NOMO-1 treated with DMSO at 0.1 percent for 48 hours (cell line): ENCODE measurements at regions not wholly inside any gene's neighbourhood (a gene's known extent, or its start where the extent isn't known, plus 50 kb on each side); places are given as distances from the start of the nearest gene placed in this dataset.

ENCODE experiments used
- DNase-seq: peaks from one replicate; lab custom pipeline; 2025; ENCODE audit not compliant: unreplicated experiment; lab: John Stamatoyannopoulos, UW

DNA sequence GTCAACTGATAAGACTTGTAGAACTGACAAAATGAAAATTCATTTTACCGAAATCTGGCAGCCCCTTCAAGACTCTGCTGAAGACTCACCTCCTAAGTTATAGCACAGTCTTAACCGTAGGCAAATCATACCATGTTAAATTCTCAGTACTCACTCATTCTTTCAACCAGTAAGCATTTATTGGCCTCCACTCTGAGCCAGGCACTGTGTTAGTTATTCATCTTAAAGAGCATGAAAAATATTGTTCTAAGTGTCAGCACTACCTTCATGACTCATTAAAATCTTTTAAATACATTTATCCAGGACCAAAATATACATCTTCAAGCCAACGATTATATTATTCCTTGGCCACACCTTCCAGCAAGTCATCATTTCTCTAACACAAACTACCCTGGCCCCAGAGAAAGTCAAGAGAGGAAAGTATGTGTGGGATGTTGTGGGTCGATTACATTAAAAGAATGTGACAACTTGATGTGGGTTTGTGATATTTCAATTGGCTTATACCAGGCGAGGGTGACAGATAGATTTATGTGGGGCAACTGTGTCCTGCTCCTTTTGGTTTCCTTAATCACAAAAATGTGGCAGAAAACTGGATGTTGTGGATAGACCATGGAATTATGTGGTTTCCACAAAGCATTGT lies 55.0 kb downstream of the TMEM30B start:
- no peak for DNase-seq

DNA sequence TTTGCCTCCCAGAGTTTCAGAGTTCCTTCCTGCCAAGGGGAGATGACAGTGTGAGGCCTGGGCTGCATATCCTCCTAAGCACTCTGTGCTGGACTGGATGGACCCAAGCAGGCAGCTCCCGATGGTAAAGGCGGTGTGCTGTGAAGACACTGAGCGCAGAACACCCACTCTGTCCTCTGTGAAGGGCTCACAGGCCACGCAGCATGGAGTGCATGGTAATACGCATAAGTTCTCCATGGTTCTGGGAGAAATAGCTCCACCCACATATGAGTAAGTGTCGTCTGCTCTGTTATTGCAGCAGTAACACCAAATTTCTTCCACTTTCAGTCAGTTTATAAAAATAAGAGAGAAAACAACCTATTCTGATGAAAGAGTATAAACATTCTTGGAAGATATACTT lies 55.8 kb downstream of the TMEM30B start:
- no peak for DNase-seq

DNA sequence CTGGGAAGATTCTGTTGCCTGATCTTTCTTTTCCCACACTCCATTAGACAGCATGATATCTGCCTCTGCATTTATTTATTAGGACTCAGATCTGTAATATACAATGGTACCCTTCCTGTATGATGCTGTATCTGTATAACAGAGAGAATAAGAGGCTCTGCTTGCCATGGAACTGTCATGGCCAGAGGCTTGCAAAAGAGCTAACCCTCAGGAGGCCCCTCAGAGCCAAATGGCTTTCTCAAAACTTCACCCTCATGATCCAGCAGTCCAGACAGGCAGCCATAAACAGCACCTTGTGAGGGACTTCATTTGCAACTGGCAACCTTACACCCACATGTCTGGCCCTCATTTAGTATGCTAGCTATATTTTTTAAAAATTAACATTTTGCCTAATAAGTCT lies 57.6 kb downstream of the TMEM30B start:
- DNase-seq: no peak

DNA sequence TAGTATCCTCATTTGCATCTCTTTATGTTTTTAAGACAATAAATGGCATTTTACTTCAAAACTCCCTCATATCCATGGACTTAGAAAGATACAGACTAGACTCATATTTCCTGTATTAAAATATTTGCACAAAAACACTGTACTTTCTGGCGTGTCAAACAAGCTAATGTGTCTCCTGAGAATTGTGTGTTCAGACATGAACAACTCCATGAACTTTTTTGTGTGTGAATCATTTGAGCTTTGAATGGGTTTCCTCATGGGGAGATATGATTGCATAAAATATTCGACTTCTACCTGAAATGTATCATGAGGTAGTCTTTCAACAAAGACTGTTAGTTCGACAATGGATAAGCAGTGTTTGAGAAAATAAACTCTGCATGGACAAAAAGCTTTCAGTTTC lies 58.8 kb downstream of the TMEM30B start:
- no peak for DNase-seq

DNA sequence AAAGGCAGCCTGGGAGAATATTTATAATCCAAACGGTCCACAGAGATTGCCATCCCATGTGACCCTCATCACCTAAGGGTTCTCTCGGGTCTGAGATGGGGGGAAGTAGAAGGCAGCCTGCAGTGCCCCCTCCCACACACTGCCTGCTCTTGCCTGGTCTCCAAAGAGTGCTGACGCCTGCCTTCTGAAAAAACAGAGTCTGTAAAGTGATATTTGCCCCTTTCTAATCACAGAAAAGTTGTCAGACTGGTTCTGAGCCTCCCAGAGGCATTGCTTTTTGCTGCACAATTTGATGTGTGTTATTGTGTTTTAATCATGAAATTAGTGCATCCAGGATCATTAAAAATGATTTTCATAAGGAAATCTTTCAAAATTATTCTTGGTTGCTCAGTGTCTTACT lies 59.2 kb downstream of the TMEM30B start:
- no peak for DNase-seq

DNA sequence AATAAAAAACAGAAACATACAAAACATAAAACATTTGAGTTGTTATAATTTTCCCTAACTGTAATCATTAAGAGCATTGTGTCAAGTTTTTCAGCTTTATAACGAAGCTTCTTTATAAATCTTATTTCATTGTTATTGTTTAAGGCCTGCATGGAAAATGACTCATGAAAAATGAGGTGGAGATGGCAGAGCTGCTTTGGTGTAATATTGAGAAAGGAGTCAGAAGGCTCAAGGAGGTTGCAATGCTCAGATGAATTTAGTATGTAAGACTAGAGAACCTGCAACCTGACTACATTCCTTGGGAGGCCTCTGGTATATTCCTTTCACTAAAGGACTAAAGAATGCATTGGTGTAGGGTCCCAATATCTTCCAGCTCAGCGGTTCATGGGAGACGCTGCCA lies 61.5 kb downstream of the TMEM30B start:
- DNase-seq: no peak

DNA sequence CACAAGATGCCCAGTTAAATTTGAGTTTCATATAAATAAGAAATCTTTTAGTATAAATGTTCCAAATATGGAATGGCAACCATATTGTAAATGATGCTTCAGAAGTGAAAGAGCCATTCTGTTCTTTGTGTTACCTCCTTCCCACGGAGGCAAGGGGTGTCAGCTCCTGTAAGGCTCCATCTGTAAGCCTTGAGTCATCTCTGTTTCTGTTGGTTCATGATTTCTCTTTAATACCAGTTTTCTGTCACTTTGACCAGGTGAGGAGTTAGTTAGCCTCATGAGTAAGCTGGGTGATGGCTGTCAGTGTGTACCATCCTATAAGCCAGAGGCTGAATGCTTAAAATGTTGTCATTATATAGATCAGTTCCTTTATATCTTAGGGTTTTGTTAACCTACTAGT lies 61.9 kb downstream of the TMEM30B start:
- no peak for DNase-seq

DNA sequence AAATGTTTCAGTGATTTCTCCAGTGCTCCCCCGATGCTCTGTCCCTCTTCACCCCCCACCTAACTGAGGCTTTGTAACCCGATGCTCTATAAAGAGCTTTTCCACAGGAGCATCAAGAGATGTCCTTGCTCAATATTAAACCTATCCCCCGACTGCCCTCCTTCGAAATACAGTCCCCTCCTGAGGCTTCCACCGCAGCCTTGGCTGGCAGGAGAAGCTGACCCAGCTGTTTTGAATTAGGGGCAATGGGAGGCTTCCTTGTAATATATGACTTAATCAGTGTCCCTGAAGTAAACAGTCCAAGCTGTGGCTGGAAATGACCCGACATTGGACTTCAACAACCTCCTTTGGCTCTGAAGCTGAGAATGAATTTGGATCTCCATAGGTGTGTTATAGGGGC lies 62.4 kb downstream of the TMEM30B start:
- DNase-seq: no peak

DNA sequence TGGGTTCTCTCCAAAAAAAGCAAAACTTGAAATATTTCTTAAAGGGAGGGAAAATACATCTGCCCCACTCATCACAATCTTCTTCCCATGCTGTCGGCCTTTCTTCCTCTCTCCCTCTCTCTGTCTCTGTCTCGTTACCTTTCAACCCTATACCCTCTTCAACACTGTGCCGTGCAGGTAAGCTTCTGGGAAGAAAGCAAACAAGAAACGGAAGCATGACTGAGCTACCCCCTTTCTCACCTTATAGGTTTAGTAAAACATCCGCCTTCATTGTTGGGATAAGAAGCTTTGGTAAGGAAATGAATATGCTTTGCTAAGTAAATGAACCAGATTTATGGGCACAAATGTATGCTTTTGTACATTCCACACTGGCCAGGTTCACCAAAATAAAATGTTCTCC lies 63.0 kb downstream of the TMEM30B start:
- no peak for DNase-seq

DNA sequence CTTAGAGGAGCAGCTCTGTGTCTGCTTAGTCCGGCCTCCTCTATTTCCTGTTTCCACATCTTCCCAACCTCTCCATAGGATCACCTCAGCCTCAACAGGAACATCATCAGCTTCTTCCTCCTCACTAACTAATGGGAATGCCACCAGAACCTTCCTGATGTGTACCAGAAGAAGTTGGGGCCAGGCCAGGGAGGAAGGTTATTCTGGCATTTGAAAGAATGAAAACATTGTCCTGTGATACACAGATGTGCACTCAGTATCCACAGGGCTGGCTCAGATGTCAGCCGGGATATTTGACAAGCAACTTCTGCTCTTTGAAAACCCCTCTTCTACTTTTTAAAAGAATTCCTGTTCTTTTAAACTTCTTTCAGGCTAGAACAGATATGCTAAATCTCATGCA lies 63.6 kb downstream of the TMEM30B start:
- DNase-seq: no peak

DNA sequence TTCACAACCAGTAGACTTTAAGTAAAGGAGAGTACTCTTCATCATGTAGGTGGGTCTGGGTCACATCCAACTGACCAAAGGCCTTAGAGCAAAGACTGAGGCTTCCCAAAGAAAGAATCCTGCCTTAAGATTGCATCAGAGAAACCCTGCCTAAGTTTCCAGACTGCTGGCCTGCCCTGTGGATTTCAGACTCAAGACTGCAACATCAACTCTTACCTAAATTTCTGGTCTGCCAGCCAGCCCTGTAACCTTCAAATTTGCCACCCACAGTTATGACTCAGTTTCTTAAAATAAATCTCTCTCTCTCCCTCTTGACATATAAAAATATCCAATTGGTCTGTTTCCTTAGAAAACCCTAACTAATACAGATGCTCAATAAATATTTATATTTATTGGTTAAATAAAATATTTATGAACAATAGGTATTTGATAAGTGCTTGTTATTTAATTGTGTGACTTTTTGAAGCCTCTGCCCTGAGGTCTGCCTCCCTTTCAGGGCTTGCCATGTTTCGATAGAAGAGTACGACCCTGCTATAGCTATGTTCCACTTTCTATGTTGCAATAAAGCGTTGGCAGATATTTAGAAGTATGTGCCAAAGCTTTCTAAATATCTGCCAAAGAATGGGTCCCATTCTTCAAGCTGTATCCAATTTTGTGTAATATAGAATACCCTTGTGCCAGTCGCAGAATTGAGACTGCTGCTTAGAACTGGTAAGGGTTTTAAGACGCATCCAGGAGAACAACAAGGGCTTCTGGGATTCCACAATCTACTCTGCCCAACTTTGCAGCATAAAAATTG lies 65.7 kb downstream of the TMEM30B start:
- DNase-seq: no peak

DNA sequence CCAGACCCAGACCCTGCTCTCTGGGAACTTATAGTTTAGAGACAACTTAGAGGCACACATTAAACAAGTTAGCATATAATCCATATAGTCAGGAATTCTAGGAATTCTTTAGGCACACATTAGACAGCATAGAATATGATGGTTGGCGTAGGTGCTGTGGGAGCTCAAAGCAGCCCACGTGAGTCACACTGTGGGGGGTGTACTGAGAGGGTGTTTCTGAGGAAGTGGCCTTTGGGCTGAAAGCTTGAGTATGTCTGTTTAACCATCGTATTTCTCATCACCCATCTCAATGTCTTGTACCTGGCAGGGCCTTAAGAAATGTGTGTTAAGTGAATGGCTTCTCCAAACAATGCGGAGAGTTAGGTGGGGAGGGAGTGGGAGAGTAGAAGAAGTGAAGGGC lies 67.2 kb downstream of the TMEM30B start:
- DNase-seq: no peak

DNA sequence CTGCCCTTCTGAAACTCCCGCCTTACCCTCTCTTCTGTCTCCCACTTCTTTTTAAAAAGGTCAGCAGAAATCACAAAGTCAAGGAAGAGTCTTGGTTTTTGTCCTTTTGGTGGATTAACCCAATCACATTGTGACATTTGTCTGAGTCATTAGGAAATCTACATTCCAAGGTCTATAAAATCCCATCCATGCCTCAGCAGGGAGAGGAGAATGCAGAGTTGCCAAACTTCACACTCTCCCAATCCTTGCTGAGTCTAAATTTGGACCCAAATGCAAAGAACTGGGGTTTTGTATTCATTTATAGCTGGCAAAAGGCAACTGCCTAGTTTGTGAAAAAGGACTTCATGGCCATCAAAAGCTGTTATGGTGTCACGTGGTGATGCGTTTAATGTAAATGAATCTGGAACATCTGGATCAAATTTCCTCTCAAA lies 67.9 kb downstream of the TMEM30B start:
- DNase-seq: no peak

DNA sequence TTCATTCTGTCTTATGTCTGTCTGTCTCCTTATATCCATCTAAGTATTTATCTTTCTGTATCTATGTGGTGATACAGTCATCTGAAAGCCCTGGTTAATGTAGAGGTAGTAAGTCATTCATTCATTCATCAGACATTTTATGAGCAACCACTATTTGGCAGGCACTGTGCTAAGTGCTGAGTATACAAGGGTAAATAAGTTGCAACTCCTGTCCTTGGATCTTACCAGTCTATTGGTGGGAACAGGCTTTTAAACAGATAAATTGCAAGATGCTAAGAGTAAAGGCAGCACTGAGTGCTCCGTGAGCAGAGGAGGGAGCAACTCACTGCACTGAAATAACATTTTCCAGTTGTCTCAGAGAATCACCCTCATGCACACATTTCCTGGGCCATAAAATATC lies 68.6 kb downstream of the TMEM30B start:
- DNase-seq: no peak

DNA sequence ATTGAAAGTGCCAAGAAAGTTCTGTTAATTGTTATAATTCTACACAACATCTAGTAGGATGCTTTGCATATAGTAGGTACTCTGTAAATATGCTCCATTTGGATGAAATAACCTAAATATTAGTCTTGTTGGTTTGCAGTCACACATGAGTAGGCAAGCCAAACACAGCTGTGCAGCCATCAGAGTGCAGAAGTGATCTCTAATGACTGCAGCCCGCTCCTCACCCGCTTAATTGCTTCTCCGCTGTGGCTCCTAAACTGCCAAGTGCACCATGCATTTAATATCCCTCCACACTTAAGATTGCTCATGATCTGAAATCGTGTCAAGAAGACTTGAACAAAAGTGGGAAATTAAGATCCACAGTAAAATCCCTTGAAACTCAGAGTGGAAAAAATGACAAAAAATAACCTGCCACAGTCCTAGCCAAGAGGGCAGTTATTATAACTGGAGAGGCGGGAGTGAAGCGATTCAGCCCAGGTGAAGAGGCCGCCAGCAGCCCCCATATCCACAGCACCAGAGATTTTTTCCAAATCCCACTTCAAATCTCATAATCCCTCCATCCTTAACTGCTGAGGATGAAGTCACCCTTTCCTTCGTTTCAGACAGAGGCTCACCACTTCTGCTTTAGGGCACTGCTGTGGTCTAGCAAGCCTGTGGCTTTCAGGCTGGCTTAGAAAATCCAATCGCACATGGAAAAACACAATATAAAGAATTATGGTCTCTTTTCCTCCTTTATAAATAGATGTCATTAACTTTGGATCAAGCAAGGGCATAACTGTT lies 69.5 kb downstream of the TMEM30B start:
- DNase-seq: no peak

DNA sequence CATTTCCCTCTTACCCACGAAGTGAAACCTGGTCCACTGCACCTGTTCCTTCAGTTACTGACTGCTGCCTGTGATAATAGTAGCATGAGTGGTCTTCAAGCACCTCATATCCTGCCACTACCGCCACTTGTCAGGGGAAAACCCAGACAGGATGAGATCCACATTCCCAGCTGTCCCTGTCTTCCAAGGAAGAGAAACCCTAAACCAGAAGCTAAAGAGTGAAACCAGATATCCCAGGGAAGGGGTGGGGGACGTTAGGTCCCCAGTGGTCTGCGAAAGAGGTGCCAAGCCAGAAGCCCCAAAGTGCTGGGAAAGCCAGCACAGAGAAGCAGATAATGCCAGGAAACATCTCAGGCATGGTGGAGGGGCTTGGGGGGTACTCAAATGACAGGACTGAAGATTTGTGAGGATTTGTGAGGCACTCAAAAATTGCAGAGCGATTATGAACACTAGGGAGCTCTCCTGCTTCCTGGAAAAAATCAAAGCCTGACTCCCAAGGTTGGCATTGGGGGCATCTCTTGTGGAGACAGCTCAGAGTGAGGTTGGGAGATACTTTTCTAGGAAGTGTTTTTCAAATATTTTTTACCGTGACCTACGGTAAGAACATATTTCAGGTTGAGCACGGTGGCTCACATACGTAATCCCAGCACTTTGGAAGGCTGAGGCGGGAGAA lies 77.9 kb downstream of the TMEM30B start:
- no peak for DNase-seq

DNA sequence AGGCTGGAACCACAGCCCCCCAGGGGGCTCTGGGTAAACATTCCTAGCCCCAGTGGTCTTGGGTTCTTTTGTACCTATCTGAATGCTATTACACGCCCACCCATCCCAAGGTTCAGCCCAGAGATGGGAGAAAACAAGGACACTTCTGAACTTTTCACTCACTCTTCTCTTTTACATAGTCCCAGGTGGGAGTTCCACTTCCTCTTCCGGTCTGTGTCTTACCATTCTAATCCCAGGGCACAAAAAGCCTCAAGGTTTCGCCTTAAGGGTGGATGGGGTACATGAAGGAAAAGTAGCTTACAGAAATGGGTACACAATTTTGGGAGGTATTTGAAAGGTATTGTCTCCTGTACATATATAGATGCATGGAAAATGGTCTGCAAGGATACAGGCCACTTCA lies 79.0 kb downstream of the TMEM30B start:
- no peak for DNase-seq

DNA sequence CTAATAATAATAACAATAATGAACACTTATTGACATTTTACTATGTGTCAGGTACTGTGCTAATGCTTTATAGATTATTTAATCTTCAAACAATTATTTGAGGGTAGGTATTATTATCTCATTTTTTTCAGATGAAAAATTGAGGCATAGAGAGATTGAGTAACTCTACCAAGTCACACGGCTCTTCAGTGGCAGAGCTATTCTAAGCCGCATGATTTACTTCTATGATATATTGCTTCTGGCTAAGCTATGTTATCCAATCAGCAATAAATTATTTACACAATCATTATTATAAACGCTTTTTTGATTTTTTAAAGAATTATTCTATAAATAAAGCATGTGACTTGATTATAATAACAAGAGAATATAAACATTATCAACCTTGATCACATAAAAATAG lies 80.0 kb downstream of the TMEM30B start:
- DNase-seq: peak; percentile 5

DNA sequence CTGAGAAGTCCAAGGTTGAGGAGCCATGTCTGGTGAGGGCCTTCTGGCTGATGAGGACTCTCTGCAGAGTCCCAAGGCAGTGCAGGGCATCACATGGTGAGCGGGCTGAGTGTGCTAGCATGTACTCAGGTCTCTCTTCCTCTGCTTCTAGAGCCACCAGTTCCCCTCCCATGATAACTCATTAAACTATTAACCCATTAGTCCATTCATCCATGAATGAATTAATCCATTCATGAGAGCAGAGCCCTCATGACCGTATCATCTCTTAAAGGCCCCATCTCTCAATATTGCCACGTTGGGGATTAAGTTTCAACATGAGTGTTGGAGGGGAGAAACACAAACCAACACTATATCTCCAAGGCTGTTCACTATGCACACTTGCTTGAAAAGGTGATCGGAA lies 83.7 kb downstream of the TMEM30B start:
- DNase-seq: no peak

DNA sequence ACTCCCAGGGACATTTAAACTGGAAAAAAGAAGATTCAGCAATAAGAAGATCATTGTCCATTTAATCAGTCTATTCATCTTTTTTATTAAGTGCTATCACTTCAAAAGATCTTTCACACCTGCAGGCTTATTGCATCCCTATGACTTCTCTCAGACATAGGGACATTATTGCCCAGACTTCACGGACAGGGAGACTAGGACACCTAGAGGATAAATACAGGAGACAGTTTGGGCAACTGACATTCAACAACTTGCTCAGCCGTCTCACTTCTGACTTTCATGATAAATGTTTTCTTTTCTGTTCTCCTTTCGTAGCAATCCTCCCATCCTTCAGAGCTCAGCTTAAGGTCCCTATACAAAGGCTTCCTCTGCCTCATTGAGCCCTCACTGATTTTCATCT lies 84.3 kb downstream of the TMEM30B start:
- no peak for DNase-seq

DNA sequence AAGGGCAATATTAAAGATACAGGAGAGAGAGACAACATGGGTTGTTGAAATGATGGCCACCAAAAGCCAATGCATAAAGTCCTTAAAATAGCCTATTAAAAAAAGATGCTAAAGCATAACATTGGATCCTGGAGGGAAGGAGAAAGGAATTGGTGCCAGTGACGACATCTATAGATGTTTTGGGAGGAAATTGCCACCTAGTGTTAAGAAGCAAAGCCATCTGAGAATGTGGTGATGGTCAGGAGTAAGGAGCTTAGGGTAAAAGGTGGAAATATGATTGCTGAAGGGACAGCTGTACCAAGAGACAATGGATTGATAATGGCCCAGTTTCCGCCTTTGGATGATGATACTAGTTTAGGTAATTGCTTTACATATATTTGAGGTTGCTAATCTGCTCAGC lies 85.1 kb downstream of the TMEM30B start:
- DNase-seq: no peak

DNA sequence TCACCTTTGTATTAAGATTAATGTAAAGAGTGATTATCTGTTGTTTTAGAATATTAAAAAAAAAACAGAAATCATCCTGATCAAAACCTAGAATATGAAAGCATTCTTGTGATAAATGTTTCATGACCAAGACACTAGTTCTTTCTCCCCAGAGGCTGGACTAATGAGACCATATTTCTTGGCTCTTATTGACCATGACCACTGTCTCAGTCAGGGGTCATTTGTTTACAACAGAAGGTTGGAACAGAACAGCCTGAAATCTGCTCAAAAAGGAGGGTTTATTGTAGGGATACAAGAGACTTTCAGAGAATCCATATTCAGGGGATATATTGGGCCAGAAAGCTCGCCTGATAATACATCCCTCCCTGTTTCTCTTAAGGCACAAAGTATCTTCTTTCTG lies 87.7 kb downstream of the TMEM30B start:
- no peak for DNase-seq
